ENCODE measurements at regions not wholly inside any gene's neighbourhood (a gene's known extent, or its start where the extent isn't known, plus 50 kb on each side); places are given as distances from the start of the nearest gene placed in this dataset.
"Not testable (repeated sequence)": the region's sequence is repeated elsewhere in the genome, so short reads cannot be mapped to it uniquely, and the experiment has no call there.

- no peak for DNase-seq
Measured at GRCh38 chr2:156004459-156004858, 328.1 kb downstream of the NR4A2 start.

DNA sequence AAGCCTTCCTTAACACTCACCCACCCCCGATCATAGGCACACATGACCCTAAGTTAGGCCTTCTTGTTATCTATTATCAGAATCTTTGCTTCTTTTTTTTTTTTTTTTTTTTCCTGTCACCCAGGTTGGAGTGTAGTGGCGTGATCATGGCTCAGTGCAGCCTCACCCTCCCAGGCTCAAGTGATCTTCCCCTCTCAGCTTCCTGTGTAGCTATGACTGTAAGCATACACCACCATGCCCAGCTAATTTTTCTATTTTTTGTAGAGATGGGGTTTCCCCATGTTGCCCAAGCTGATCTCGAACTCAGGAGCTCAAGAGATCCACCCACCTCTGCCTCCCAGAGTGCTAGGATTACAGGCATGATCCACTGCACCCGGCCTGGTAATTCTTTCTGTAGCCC, 328.7 kb downstream of the NR4A2 start:
- DNase-seq, result no peak

DNA sequence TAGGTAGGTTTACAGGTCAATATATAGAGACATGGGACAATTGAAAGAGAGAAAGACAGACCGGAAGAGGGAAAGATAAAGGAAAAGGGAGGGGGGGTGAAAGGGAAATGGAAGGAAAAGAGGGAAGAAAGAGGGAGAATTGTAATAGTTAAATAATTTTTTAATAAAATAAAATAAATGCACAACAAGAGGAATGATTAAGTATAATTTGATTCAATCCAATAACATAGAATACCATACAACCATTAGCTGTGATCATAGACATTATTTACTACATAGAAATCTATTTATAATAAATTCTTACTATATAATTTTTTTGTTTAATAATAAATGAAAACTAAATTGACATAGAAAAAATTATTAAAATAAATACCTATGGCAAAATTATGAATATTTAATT, 330.7 kb downstream of the NR4A2 start:
- no peak for DNase-seq

GRCh38 chr2:155997538-155997937, 335.0 kb downstream of the NR4A2 start:
- DNase-seq, result no peak

- no peak for DNase-seq
Measured at GRCh38 chr2:155994315-155994714, 338.2 kb downstream of the NR4A2 start.

DNA sequence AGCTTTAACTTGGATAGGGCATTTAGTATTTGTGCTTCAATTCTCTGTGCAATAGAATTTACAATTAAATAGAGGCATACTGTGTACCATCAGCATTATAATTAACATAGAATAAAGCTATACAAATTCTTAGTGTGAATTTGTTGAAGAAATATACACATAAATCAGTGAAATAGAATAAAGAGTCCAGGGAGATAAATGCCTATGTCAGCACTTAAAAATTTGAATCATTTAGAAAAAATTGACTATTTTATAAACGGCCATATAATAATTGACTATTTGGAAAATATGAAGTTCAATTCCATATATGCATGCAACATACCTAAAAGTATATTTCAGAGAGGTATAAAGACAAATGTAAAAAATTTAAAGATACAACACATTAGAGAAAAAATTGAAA, 348.7 kb downstream of the NR4A2 start:
- DNase-seq, result no peak

- no peak for DNase-seq
Measured at GRCh38 chr2:155982135-155982534, 350.4 kb downstream of the NR4A2 start.

DNA sequence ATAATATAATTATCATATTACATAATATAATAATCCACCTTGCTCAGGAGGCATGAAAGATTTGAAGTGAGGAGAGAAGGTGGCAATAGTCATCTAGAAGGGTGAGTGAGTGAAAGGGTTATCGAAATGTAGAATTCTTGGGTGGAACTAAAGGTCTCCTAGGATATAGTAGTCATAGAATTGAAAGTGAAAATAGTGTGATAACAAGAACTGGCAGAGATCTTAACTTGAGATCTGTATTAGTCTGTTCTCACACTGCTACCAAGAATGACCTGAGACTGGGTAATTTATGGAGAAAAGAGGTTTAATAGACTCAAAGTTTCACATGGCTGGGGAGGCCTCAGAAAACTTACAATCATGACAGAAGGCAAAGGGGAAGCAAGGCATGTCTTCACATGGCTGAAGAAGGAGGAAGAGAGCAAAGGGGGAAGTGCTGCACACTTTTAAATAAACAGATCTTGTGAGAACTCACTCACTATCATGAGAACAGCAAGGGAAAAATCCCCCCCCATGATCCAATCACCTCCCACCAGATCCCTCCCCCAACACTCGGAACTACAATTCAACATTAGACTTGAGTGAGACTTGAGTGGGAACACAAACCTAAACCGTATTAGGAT, 351.5 kb downstream of the NR4A2 start:
- no peak for DNase-seq

DNA sequence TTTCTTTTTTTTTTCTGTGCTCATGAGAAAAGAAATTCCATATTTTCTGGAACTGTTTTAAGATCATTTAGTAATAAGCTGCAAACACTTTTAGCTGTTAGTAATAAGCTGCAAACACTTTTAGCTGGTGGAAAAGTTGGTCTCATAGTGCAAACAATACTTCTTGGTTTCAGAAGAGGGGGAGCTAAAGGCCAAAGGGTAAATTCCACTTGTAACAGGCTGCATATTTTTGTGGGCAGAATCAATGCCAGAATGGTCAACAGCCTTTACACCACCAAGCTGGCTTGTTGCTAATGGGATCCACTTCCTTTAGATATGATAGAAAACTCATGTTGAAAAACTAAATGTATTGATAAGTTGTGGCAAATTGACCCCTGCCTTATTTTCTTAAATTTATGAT, 356.8 kb downstream of the NR4A2 start:
- DNase-seq, result no peak

- DNase-seq, result no peak
Measured at GRCh38 chr2:155972916-155973315, 359.6 kb downstream of the NR4A2 start.

DNA sequence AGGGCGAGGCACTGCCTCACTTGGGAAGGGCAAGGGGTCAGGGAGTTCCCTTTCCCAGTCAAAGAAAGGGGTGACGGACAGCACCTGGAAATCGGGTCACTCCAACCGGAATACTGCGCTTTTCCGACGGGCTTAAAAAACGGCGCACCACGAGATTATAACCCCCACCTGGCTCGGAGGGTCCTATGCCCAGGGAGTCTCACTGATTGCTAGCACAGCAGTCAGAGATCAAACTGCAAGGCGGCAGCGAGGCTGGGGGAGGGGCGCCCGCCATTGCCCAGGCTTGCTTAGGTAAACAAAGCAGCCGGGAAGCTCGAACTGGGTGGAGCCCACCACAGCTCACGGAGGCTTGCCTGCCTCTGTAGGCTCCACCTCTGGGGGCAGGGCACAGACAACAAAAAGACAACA, 366.5 kb downstream of the NR4A2 start:
- DNase-seq, result not testable (repeated sequence)

GRCh38 chr2:155965415-155966063, 367.0 kb downstream of the NR4A2 start:
- no peak for DNase-seq

DNA sequence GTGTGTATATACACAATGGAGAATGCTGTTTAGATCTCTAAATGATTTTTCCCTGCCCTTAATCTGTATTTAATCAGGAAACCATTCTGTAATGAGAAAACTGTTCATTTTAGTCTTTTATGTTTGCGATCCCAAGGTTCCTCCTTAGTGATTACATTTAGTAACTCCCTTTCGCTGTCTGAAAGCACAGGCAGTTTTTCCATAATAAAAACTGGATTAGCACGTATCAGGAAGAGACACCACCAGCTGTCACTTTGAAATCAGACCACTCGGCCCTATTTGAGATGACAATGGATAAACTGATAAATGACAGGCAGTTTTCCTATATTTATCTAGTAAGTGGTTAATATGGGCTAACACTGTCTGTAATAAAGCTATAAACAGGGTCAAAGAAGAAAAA, 370.9 kb downstream of the NR4A2 start:
- no peak for DNase-seq

DNA sequence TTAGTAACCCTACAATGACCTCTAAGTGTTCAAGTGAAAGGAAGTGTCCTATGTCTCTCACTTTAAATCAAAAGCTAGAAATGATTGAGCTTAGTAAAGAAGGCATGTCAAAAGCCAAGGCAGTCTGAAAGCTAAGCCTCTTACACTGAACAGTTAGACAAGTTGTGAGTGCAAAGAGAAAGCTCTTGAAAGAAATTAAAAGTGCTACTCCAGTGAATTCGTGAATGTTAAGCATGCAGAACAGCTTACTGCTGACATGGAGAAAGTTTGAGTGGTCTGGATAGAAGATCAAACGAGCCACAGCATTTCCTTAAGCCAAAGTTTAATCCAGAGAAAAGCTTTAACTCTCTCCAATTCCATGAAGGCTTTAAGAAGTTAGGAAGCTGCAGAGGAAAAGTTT, 373.7 kb downstream of the NR4A2 start:
- no peak for DNase-seq

GRCh38 chr2:155947069-155947468, 385.5 kb downstream of the NR4A2 start:
- DNase-seq, result no peak

DNA sequence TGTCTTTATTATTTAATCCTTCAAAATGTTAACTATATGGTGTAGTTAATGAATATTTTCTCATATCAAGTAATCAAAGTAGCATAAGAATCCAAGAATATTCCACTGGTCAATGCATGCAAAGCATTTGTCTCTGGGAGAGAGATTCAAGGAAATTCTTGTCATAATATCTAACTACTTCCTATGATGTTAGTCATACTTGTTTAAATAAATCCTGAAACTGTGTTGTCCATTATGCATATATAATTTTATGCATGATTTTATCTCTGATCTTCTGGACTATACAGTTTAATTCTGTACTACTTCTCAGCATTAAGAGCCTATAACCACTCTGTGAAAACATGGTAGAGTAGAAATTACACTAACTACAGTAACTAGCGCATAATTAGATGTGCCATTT, 388.3 kb downstream of the NR4A2 start:
- no peak for DNase-seq

- no peak for DNase-seq
Measured at GRCh38 chr2:155930312-155930711, 402.2 kb downstream of the NR4A2 start.

- DNase-seq, result no peak
Measured at GRCh38 chr2:155917380-155917779, 415.1 kb downstream of the NR4A2 start.

- DNase-seq, result no peak
Measured at GRCh38 chr2:155913356-155913755, 419.2 kb downstream of the NR4A2 start.

GRCh38 chr2:155908567-155908966, 424.0 kb downstream of the NR4A2 start:
- DNase-seq, result no peak

DNA sequence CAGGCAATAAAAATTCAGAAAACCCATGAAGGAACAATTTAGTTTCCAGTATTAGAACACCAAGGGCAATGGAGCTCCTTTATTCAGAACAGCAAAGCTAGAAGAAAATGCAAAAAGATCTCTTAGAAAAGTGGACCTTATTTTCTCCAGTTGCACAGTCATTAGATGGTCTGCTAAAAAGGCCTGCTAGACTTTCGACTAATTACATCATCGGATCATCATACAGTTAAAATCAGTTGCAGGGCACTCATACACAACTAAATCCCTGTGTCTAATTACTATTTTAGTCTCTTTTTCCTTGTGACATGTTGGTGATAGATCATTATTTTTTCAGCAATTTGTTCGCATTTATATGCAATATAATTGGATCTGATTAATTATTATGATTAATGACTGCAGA, 425.3 kb downstream of the NR4A2 start:
- DNase-seq, result no peak

DNA sequence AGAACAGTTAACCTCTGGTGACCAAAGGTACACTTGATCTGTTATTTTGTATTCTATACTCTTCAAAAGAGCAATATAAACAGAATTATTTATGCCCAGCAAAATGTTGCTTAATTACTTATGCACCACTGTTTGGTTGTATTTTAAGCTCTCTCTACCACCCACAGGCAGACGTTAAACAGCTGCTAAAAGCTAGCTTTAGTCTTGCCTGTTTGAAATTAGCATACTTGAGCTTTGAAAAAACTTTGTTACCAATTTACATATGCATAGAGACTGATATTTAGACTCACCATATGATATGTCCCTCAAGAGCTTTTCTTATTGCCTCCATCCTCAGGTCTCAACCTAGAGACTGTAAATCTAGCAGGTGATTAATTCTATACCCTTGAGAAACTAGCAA, 426.9 kb downstream of the NR4A2 start:
- peak in 1 of 3 experiments; percentile 53 for DNase-seq

- no peak for DNase-seq
Measured at GRCh38 chr2:155904720-155905119, 427.8 kb downstream of the NR4A2 start.

DNA sequence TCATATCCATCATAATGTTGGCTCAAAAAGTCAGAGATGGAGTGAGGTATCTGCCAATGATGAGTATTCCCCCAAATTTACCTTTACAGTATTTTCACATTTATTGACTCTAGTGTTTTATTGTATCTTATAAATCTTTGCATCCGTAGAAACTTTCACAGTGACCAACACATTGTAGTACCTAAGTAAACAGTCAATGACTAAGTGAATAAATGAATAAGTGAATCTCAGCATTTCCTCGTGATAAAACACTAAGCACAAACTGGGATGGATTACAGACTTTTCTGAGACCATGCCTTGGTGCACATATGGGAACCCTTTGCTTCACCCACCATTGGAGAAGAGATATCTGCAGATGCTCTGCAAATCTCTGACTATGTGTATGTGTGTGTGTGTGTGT, 429.9 kb downstream of the NR4A2 start:
- DNase-seq, result no peak

GRCh38 chr2:155895016-155895415, 437.5 kb downstream of the NR4A2 start:
- no peak for DNase-seq

All from NCI-H1417 (cell line).